Brain microvascular endothelial cell (primary cell): ENCODE measurements at regions not wholly inside any gene's neighbourhood (a gene's known extent, or its start where the extent isn't known, plus 50 kb on each side); places are given as distances from the start of the nearest gene placed in this dataset.

Source experiments
- DNase-seq: peaks from one replicate; pipeline ENCODE4 v3.0.0-alpha.2; 2020
- H3K27ac ChIP-seq: fragments of 250-450 bp; sonication (Bioruptor Pico); 2 replicates; pipeline ENCODE4 v1.5.1; 2020; ENCODE audit warnings: mild to moderate bottlenecking, moderate library complexity
- H3K27me3 ChIP-seq: fragments of 250-450 bp; sonication (Bioruptor Pico); replicated peaks from 2 replicates; pipeline ENCODE4 v1.5.1; 2020; ENCODE audit warnings: mild to moderate bottlenecking
- H3K36me3 ChIP-seq: fragments of 250-450 bp; sonication (Bioruptor Pico); replicated peaks from 2 replicates; pipeline ENCODE4 v1.5.1; 2020; ENCODE audit warnings: mild to moderate bottlenecking
- H3K4me3 ChIP-seq: 2 replicates; pipeline ENCODE4 v1.5.1; 2011; ENCODE audit warnings: low read depth, mild to moderate bottlenecking, control low read depth, low read length, moderate library complexity
- CTCF ChIP-seq: IDR thresholded peaks from 2 replicates; pipeline ENCODE4 v1.5.1; 2011; ENCODE audit warnings: low read depth, mild to moderate bottlenecking, moderate library complexity, low read length, control low read depth, inconsistent platforms; ENCODE audit errors: missing control alignments
- in situ Hi-C: cut with HindIII; loops from 2 replicates; pipeline ENCODE4 v1.10.0; 2017; ENCODE audit warnings: low sequenced_read_pairs, low pct_ligation_motif_present

- DNase-seq, result no peak
- in situ Hi-C loops, result no loop called here
These were observed 243.3 kb downstream of the LOXHD1 start for GRCh38 chr18:46413684-46414083.

GRCh38 chr18:46414863-46415262 lies 242.2 kb downstream of the LOXHD1 start:
- no peak for TF ChIP-seq CTCF
- H3K27ac ChIP-seq, result no peak overlapping the region
- peaks cover 4% of the 10 kb centered on the region for H3K27me3 ChIP-seq
- in situ Hi-C loops, result no loop called here
- DNase-seq, result no peak
- no peak overlapping the region for H3K4me3 ChIP-seq
- no peaks in the 10 kb centered on the region for H3K36me3 ChIP-seq

More at GRCh38 chr18:46413684-46414083, 243.3 kb downstream of the LOXHD1 start:
- Histone ChIP-seq H3K27ac (no peak overlapping the region), H3K27me3 (peaks cover 4% of the 10 kb centered on the region), H3K36me3 (no peaks in the 10 kb centered on the region), H3K4me3 (no peak overlapping the region)
- no peak for TF ChIP-seq CTCF

GRCh38 chr18:46415532-46416252 lies 241.3 kb downstream of the LOXHD1 start:
- DNase-seq, result no peak
- Histone ChIP-seq H3K4me3 (no peak overlapping the region), H3K36me3 (no peaks in the 10 kb centered on the region), H3K27ac (no peak overlapping the region), H3K27me3 (peaks cover 4% of the 10 kb centered on the region)
- TF ChIP-seq CTCF, result no peak
- in situ Hi-C loops, result no loop called here

GRCh38 chr18:46416706-46417638 lies 240.0 kb downstream of the LOXHD1 start:
- H3K36me3 ChIP-seq, result no peaks in the 10 kb centered on the region
- in situ Hi-C loops, result no loop called here
- DNase-seq, result no peak
- no peak for TF ChIP-seq CTCF
- H3K4me3 ChIP-seq, result no peak overlapping the region
- H3K27ac ChIP-seq, result no peak overlapping the region
- H3K27me3 ChIP-seq, result peaks cover 4% of the 10 kb centered on the region

GRCh38 chr18:46418663-46419260 lies 238.3 kb downstream of the LOXHD1 start:
- Histone ChIP-seq H3K4me3 (no peak overlapping the region), H3K36me3 (no peaks in the 10 kb centered on the region), H3K27ac (no peak overlapping the region), H3K27me3 (no peaks in the 10 kb centered on the region)
- DNase-seq, result no peak
- in situ Hi-C loops, result no loop called here
- TF ChIP-seq CTCF, result no peak
